ENCODE measurements at regions not wholly inside any gene's neighbourhood (a gene's known extent, or its start where the extent isn't known, plus 50 kb on each side); places are given as distances from the start of the nearest gene placed in this dataset.

- Histone ChIP-seq H4K5ac (ENCODE audit: insufficient read length, low read depth, low read length) (no peak overlapping the region), H3K27ac (ENCODE audit: insufficient read length, low read depth, low read length) (no peak overlapping the region), H3K56ac (ENCODE audit: insufficient read length, low read depth, low read length) (no peak overlapping the region), H3K79me2 (ENCODE audit: insufficient read depth, low read length) (no peaks in the 10 kb centered on the region), H3K4me2 (ENCODE audit: insufficient read depth, insufficient read length, low read length) (no peak overlapping the region), H2BK120ac (ENCODE audit: low read depth, low read length, poor library complexity, severe bottlenecking) (no peak overlapping the region), H3K9me3 (ENCODE audit: control insufficient read depth, low read depth, low read length) (no peaks in the 10 kb centered on the region), H3K4me1 (ENCODE audit: insufficient read depth, low read length) (no peaks in the 10 kb centered on the region; the same call in 1 of the 2 replicates), H4K8ac (replicated peaks; ENCODE audit: insufficient read length, low read depth, low read length) (no peak overlapping the region), H3K79me1 (ENCODE audit: insufficient read depth, low read depth, low read length, poor library complexity, severe bottlenecking) (no peaks in the 10 kb centered on the region), H2BK15ac (ENCODE audit: low read depth, low read length) (no peak overlapping the region), H2AFZ (ENCODE audit: low read length) (no peak overlapping the region), H3K4ac (ENCODE audit: low read depth, low read length) (no peak overlapping the region), H2AK5ac (ENCODE audit: insufficient read length, low read length) (no peak overlapping the region), H3K18ac (ENCODE audit: insufficient read length, low read depth, low read length) (no peak overlapping the region), H3K23me2 (ENCODE audit: insufficient read length, low read depth, low read length, poor library complexity, severe bottlenecking) (no peaks in the 10 kb centered on the region), H4K91ac (ENCODE audit: insufficient read length, low read depth, low read length) (no peak overlapping the region), H2BK20ac (ENCODE audit: low read depth, low read length, poor library complexity, severe bottlenecking) (no peak overlapping the region), H3K14ac (ENCODE audit: insufficient read depth, low read length) (no peak overlapping the region; the same call in 1 of the 2 replicates), H4K20me1 (ENCODE audit: control insufficient read depth, insufficient read depth, insufficient read length) (no peaks in the 10 kb centered on the region), H3K9ac (ENCODE audit: extremely low read depth, insufficient read length, low read length) (no peak overlapping the region), H2BK5ac (ENCODE audit: insufficient read length, low read length) (no peak overlapping the region), H3K27me3 (ENCODE audit: insufficient read depth, low read length) (no peaks in the 10 kb centered on the region), H3K23ac (ENCODE audit: insufficient read length, low read depth, low read length) (no peak overlapping the region), H3T11ph (ENCODE audit: low read length) (no peak overlapping the region), H2BK12ac (ENCODE audit: insufficient read length, low read depth, low read length) (no peak overlapping the region)
- no peak for TF ChIP-seq CTCF (conservative IDR thresholded peaks at IDR 0.05)
- no CpG with 5 or more reads among the region's 5 CpGs for WGBS (ENCODE audit: extremely low coverage, insufficient read length, low lambda C conversion rate)
- Mint-ChIP-seq H3K4me1 (peaks cover 0 to 3% of the 10 kb centered on the region in 2 experiments; a peak in 1 of 4 replicates), H3K27me3 (ENCODE audit: low read depth) (no peaks in the 10 kb centered on the region), H3K9me3 (peaks cover 2 to 4% of the 10 kb centered on the region in 2 experiments; a peak in 2 of 5 replicates), H3K36me3 (ENCODE audit: insufficient read depth in 1 of 3, low read depth in 3 of 3) (no peaks in the 10 kb centered on the region), H3K4me3 (no peak overlapping the region), H3K27ac (no peak overlapping the region)
- DNase-seq, result no peak
Observed at GRCh38 chr2:138403431-138403927, 98.1 kb upstream of the SPOPL start.

All from H9 (cell line).